GM03348 (cell line): ENCODE measurements at regions not wholly inside any gene's neighbourhood (a gene's known extent, or its start where the extent isn't known, plus 50 kb on each side); places are given as distances from the start of the nearest gene placed in this dataset.
"Not testable (repeated sequence)": the region's sequence is repeated elsewhere in the genome, so short reads cannot be mapped to it uniquely, and the experiment has no call there.

Source experiments
- DNase-seq: peaks from one replicate; pipeline ENCODE4 v3.0.0; 2012; ENCODE audit warnings: low spot score

GRCh38 chr11:57917632-57918031 lies 106.0 kb upstream of the OR9Q1 start:
- no peak for DNase-seq

- no peak for DNase-seq
Observed at GRCh38 chr11:57920971-57921370, 102.7 kb upstream of the OR9Q1 start.

GRCh38 chr11:57932105-57932504 lies 91.6 kb upstream of the OR9Q1 start:
- DNase-seq: no peak

- no peak for DNase-seq
Observed at GRCh38 chr11:57935402-57936049, 88.2 kb upstream of the OR9Q1 start.

GRCh38 chr11:57936050-57936418 lies 87.6 kb upstream of the OR9Q1 start:
- no peak for DNase-seq

GRCh38 chr11:57937431-57937830 lies 86.2 kb upstream of the OR9Q1 start:
- DNase-seq: no peak

- DNase-seq: no peak
Observed at GRCh38 chr11:57938351-57938750, 85.3 kb upstream of the OR9Q1 start.

GRCh38 chr11:57940044-57940756 lies 83.5 kb upstream of the OR9Q1 start:
- no peak for DNase-seq

- DNase-seq: no peak
Observed at GRCh38 chr11:57941875-57942274, 81.8 kb upstream of the OR9Q1 start.

- DNase-seq: no peak
Observed at GRCh38 chr11:57942808-57943207, 80.9 kb upstream of the OR9Q1 start.

GRCh38 chr11:57943766-57944165 lies 79.9 kb upstream of the OR9Q1 start:
- DNase-seq: not testable (repeated sequence)

- DNase-seq: no peak
Observed at GRCh38 chr11:57946628-57947027, 77.1 kb upstream of the OR9Q1 start.

GRCh38 chr11:57964660-57965059 lies 59.0 kb upstream of the OR9Q1 start:
- no peak for DNase-seq

- DNase-seq: no peak
Observed at GRCh38 chr11:57971272-57972012, 52.2 kb upstream of the OR9Q1 start.

GRCh38 chr11:57972013-57972367 lies 51.7 kb upstream of the OR9Q1 start:
- no peak for DNase-seq
